ENCODE measurements at regions not wholly inside any gene's neighbourhood (a gene's known extent, or its start where the extent isn't known, plus 50 kb on each side); places are given as distances from the start of the nearest gene placed in this dataset.

DNA sequence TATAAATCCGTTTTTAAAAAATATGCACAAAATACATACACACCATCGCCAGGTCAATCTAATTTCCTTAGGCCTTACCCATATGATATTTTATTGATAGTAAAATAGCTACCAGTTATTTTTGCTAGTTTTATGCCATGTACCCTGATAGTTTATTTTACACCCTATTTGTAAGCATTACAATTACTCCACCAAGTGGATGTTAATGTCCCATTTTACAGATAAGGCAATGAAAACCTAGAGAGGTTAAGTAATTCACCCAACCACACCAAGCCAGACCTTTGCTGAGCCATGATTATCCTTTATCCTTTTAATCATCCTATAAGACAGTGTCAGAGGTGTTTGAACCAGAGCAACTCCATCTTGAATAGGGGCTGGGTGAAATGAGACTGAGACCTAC is 86.8 kb downstream of the CBLN4 start:
- peaks cover 15% of the 10 kb centered on the region for H3K9me3 ChIP-seq (ENCODE audit: insufficient read depth, low read length)
- H3K9ac ChIP-seq (ENCODE audit: insufficient read length, low read depth) = no peak overlapping the region
- H3K4me1 ChIP-seq (ENCODE audit: insufficient read depth, insufficient read length) = no peaks in the 10 kb centered on the region
- H3K27me3 ChIP-seq (ENCODE audit: insufficient read depth, insufficient read length) = no peaks in the 10 kb centered on the region
- no peak for DNase-seq (ENCODE audit: low read depth, low spot score)
- H3K36me3 ChIP-seq (ENCODE audit: insufficient read depth, insufficient read length, low read length) = no peaks in the 10 kb centered on the region
- H3K4me3 ChIP-seq (ENCODE audit: insufficient read length, low read depth) = no peak overlapping the region
- TF ChIP-seq SUZ12 (IDR thresholded peaks at IDR 0.05; ENCODE audit: extremely low read depth, insufficient read depth, insufficient read length) = no peak
- TF ChIP-seq YY1 (IDR thresholded peaks at IDR 0.05; ENCODE audit: insufficient read depth, insufficient read length) = no peak
- TF ChIP-seq ZNF274 (IDR thresholded peaks at IDR 0.05; ENCODE audit: low read depth, low read length) = no peak

GRCh38 chr20:55893031-55893430 is 112.3 kb downstream of the CBLN4 start:
- TF ChIP-seq ZNF274 (IDR thresholded peaks at IDR 0.05; ENCODE audit: low read depth, low read length) (no peak), YY1 (IDR thresholded peaks at IDR 0.05; ENCODE audit: insufficient read depth, insufficient read length) (no peak), SUZ12 (IDR thresholded peaks at IDR 0.05; ENCODE audit: extremely low read depth, insufficient read depth, insufficient read length) (no peak)

GRCh38 chr20:55888685-55889084 is 116.6 kb downstream of the CBLN4 start:
- TF ChIP-seq SUZ12 (IDR thresholded peaks at IDR 0.05; ENCODE audit: extremely low read depth, insufficient read depth, insufficient read length) (no peak), ZNF274 (IDR thresholded peaks at IDR 0.05; ENCODE audit: low read depth, low read length) (no peak), YY1 (IDR thresholded peaks at IDR 0.05; ENCODE audit: insufficient read depth, insufficient read length) (no peak)
- Histone ChIP-seq H3K36me3 (ENCODE audit: insufficient read depth, insufficient read length, low read length) (no peaks in the 10 kb centered on the region), H3K9me3 (ENCODE audit: insufficient read depth, low read length) (no peaks in the 10 kb centered on the region), H3K27me3 (ENCODE audit: insufficient read depth, insufficient read length) (no peaks in the 10 kb centered on the region), H3K4me1 (ENCODE audit: insufficient read depth, insufficient read length) (no peaks in the 10 kb centered on the region), H3K9ac (ENCODE audit: insufficient read length, low read depth) (no peak overlapping the region), H3K4me3 (ENCODE audit: insufficient read length, low read depth) (no peak overlapping the region)
- DNase-seq (ENCODE audit: low read depth, low spot score) = peak; percentile 6

More at GRCh38 chr20:55893031-55893430, 112.3 kb downstream of the CBLN4 start:
- Histone ChIP-seq H3K9me3 (ENCODE audit: insufficient read depth, low read length) (no peaks in the 10 kb centered on the region), H3K4me3 (ENCODE audit: insufficient read length, low read depth) (no peak overlapping the region), H3K9ac (ENCODE audit: insufficient read length, low read depth) (no peak overlapping the region), H3K4me1 (ENCODE audit: insufficient read depth, insufficient read length) (no peaks in the 10 kb centered on the region), H3K27me3 (ENCODE audit: insufficient read depth, insufficient read length) (no peaks in the 10 kb centered on the region), H3K36me3 (ENCODE audit: insufficient read depth, insufficient read length, low read length) (no peaks in the 10 kb centered on the region)
- DNase-seq (ENCODE audit: low read depth, low spot score) = no peak

DNA sequence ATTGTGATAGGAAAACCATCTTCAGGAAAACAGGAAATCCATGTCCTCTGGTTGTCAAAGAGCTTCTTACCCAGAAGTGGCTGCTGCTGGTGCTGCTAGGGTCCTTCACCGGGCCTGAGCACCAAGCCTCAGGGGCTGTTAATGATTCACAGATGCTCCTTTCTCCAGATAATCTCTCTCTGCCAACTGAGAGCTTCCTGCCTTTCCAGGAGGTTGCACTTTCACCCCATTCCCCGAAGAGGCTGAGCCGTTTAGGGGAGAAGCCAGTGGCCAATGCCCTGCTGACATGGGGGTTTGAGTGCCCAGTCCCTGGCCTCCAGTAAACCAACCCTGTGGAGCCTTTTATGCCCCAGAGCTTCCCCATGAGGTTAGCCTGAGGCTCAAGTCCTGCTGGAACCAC is 122.4 kb downstream of the CBLN4 start:
- H3K9me3 ChIP-seq (ENCODE audit: insufficient read depth, low read length) = no peaks in the 10 kb centered on the region
- DNase-seq (ENCODE audit: low read depth, low spot score) = no peak
- H3K36me3 ChIP-seq (ENCODE audit: insufficient read depth, insufficient read length, low read length) = no peaks in the 10 kb centered on the region
- no peak for TF ChIP-seq SUZ12 (IDR thresholded peaks at IDR 0.05; ENCODE audit: extremely low read depth, insufficient read depth, insufficient read length)
- TF ChIP-seq ZNF274 (IDR thresholded peaks at IDR 0.05; ENCODE audit: low read depth, low read length) = no peak
- TF ChIP-seq YY1 (IDR thresholded peaks at IDR 0.05; ENCODE audit: insufficient read depth, insufficient read length) = no peak
- H3K4me3 ChIP-seq (ENCODE audit: insufficient read length, low read depth) = no peak overlapping the region
- H3K27me3 ChIP-seq (ENCODE audit: insufficient read depth, insufficient read length) = no peaks in the 10 kb centered on the region
- H3K9ac ChIP-seq (ENCODE audit: insufficient read length, low read depth) = no peak overlapping the region
- H3K4me1 ChIP-seq (ENCODE audit: insufficient read depth, insufficient read length) = no peaks in the 10 kb centered on the region

DNA sequence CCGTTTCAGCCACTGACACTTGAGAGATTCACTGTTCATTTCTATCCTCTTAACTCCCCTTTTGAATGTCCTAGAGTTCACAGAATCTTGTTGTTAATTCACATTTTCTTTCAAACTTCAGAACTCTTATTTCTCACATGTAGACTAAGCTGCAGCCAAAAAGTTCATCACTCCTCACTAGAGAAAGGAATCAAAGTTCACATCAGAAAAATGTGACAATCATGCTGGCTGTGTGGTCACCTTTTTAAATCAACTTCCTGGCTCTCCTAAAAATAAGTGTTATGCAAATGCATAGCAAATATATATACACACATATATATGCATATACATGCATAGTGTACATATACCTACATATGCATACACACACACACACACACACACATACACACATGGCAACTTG is 123.0 kb downstream of the CBLN4 start:
- no peak for DNase-seq (ENCODE audit: low read depth, low spot score)
- no peak overlapping the region for H3K4me3 ChIP-seq (ENCODE audit: insufficient read length, low read depth)
- no peaks in the 10 kb centered on the region for H3K27me3 ChIP-seq (ENCODE audit: insufficient read depth, insufficient read length)
- TF ChIP-seq YY1 (IDR thresholded peaks at IDR 0.05; ENCODE audit: insufficient read depth, insufficient read length) (no peak), ZNF274 (IDR thresholded peaks at IDR 0.05; ENCODE audit: low read depth, low read length) (no peak), SUZ12 (IDR thresholded peaks at IDR 0.05; ENCODE audit: extremely low read depth, insufficient read depth, insufficient read length) (no peak)
- H3K9me3 ChIP-seq (ENCODE audit: insufficient read depth, low read length) = no peaks in the 10 kb centered on the region
- no peak overlapping the region for H3K9ac ChIP-seq (ENCODE audit: insufficient read length, low read depth)
- H3K36me3 ChIP-seq (ENCODE audit: insufficient read depth, insufficient read length, low read length) = no peaks in the 10 kb centered on the region
- no peaks in the 10 kb centered on the region for H3K4me1 ChIP-seq (ENCODE audit: insufficient read depth, insufficient read length)

DNA sequence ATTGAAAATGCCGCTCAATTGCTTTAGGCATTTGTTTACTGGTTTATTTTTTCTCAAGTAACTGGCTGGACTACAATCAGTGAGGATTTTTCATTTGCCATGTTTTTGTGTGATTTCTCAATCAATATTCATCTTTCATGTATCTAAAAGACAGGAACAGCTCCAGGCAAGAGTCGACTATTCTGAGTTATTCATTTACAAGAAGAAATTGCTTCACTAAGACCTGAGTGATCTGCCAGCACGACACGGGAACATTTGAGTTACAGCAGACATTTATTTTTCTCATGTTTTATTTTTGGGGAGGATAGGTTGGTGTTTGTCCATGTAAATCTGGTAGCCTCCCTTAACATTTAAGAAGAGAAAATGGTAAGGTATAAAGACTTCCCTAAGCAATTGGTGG is 124.1 kb downstream of the CBLN4 start:
- Histone ChIP-seq H3K27me3 (ENCODE audit: insufficient read depth, insufficient read length) (no peaks in the 10 kb centered on the region), H3K4me3 (ENCODE audit: insufficient read length, low read depth) (no peak overlapping the region), H3K9ac (ENCODE audit: insufficient read length, low read depth) (no peak overlapping the region), H3K36me3 (ENCODE audit: insufficient read depth, insufficient read length, low read length) (no peaks in the 10 kb centered on the region), H3K4me1 (ENCODE audit: insufficient read depth, insufficient read length) (no peaks in the 10 kb centered on the region), H3K9me3 (ENCODE audit: insufficient read depth, low read length) (no peaks in the 10 kb centered on the region)
- no peak for DNase-seq (ENCODE audit: low read depth, low spot score)
- TF ChIP-seq SUZ12 (IDR thresholded peaks at IDR 0.05; ENCODE audit: extremely low read depth, insufficient read depth, insufficient read length) (no peak), YY1 (IDR thresholded peaks at IDR 0.05; ENCODE audit: insufficient read depth, insufficient read length) (no peak), ZNF274 (IDR thresholded peaks at IDR 0.05; ENCODE audit: low read depth, low read length) (no peak)

GRCh38 chr20:55880361-55880760 is 125.0 kb downstream of the CBLN4 start:
- Histone ChIP-seq H3K36me3 (ENCODE audit: insufficient read depth, insufficient read length, low read length) (no peaks in the 10 kb centered on the region), H3K4me3 (ENCODE audit: insufficient read length, low read depth) (no peak overlapping the region), H3K9me3 (ENCODE audit: insufficient read depth, low read length) (no peaks in the 10 kb centered on the region), H3K4me1 (ENCODE audit: insufficient read depth, insufficient read length) (no peaks in the 10 kb centered on the region), H3K27me3 (ENCODE audit: insufficient read depth, insufficient read length) (no peaks in the 10 kb centered on the region), H3K9ac (ENCODE audit: insufficient read length, low read depth) (no peak overlapping the region)
- TF ChIP-seq YY1 (IDR thresholded peaks at IDR 0.05; ENCODE audit: insufficient read depth, insufficient read length) = no peak
- TF ChIP-seq SUZ12 (IDR thresholded peaks at IDR 0.05; ENCODE audit: extremely low read depth, insufficient read depth, insufficient read length) = no peak
- TF ChIP-seq ZNF274 (IDR thresholded peaks at IDR 0.05; ENCODE audit: low read depth, low read length) = no peak
- DNase-seq (ENCODE audit: low read depth, low spot score) = no peak
